Endodermal cell (in vitro differentiated cells): ENCODE measurements at regions not wholly inside any gene's neighbourhood (a gene's known extent, or its start where the extent isn't known, plus 50 kb on each side); places are given as distances from the start of the nearest gene placed in this dataset.

ENCODE experiments used
- DNase-seq: peaks from one replicate; pipeline ENCODE4 v3.0.0-alpha.2; 2017
- H3K27ac ChIP-seq: 2 replicates; pipeline ENCODE4 v1.5.1; 2013; ENCODE audit warnings: mild to moderate bottlenecking, low read depth, low read length, moderate library complexity
- H3K27me3 ChIP-seq: 2 replicates; pipeline ENCODE4 v1.6.1; 2013; ENCODE audit warnings: mild to moderate bottlenecking, low read length, moderate library complexity; ENCODE audit not compliant: insufficient read depth, control insufficient read depth, poor library complexity, severe bottlenecking
- H3K36me3 ChIP-seq: 2 replicates; pipeline ENCODE4 v1.7.0; 2013; ENCODE audit warnings: mild to moderate bottlenecking, low read length, moderate library complexity; ENCODE audit not compliant: control insufficient read depth, insufficient read depth
- H3K4me1 ChIP-seq: one replicate; pipeline ENCODE4 v1.7.0; 2013; ENCODE audit warnings: low read length; ENCODE audit not compliant: control insufficient read depth, insufficient read depth
- H3K4me3 ChIP-seq: 2 replicates; pipeline ENCODE4 v1.5.1; 2013; ENCODE audit warnings: mild to moderate bottlenecking, low read length, moderate library complexity
- H3K9ac ChIP-seq: 2 replicates; pipeline ENCODE4 v1.6.1; 2013; ENCODE audit warnings: mild to moderate bottlenecking, low read length, moderate library complexity; ENCODE audit not compliant: poor library complexity, severe bottlenecking; ENCODE audit errors: extremely low read depth
- H3K9me3 ChIP-seq: 2 replicates; pipeline ENCODE4 v1.6.1; 2013; ENCODE audit warnings: mild to moderate bottlenecking, low read length, moderate library complexity; ENCODE audit not compliant: control insufficient read depth
- H3K27ac Mint-ChIP-seq: 2 replicates; pipeline ENCODE4 v1.8.0; 2020; ENCODE audit warnings: mixed read lengths
- H3K27me3 Mint-ChIP-seq: 2 replicates; pipeline ENCODE4 v1.8.0; 2021; ENCODE audit warnings: mild to moderate bottlenecking, mixed read lengths; ENCODE audit not compliant: insufficient read depth
- H3K36me3 Mint-ChIP-seq: 2 replicates; pipeline ENCODE4 v1.8.0; 2020; ENCODE audit warnings: low read depth, mixed read lengths
- H3K4me1 Mint-ChIP-seq: 2 replicates; pipeline ENCODE4 v1.8.0; 2020; ENCODE audit warnings: mixed read lengths
- H3K4me3 Mint-ChIP-seq: 2 replicates; pipeline ENCODE4 v1.8.0; 2020; ENCODE audit warnings: mild to moderate bottlenecking, moderate library complexity, mixed read lengths
- H3K9me3 Mint-ChIP-seq: 2 replicates; pipeline ENCODE4 v1.8.0; 2020; ENCODE audit warnings: mild to moderate bottlenecking, mixed read lengths
- WGBS, 2 experiments: methylation state at CpG; one replicate each; pipeline versions ENCODE4 v1.1.5 to v1.1.7; 2013; ENCODE audit warnings: missing lambda C conversion rate in 2 of 2, mixed read lengths in 1 of 2; ENCODE audit not compliant: insufficient coverage in 1 of 2, insufficient read length in 1 of 2; 5-methylcytosine and 5-hydroxymethylcytosine counted together
- TF ChIP-seq, protein P1 (sequence below): fragments of 200-600 bp; sonication (generic); conservative IDR thresholded peaks from 2 replicates; pipeline ENCODE4 v1.5.0; 2021; ENCODE audit warnings: antibody characterized with exemption, mild to moderate bottlenecking

- H3K36me3 Mint-ChIP-seq: no peaks in the 10 kb centered on the region
Observed at GRCh38 chr1:237981223-237981622, 90.5 kb upstream of the ZP4 start.

DNA sequence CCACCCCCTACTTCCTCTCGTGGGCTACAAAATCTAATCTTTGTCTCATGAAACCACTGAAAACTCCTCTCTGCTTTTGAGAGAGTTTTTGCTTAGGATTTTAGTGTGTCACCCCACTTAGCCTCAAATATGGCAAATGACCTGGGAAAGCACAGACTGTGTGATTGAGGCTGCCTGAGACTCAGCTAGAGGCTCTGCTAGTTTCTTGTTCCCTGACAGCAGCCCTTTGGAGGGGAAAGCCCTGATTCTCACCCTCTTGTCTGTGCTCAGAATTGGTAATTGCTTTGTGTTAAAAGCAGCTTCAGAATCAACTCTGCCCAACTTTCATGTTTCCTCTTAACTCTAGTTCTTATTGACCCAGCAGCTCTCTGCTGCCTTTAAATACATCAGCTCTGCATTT, 85.6 kb upstream of the ZP4 start:
- Mint-ChIP-seq H3K9me3 (no peaks in the 10 kb centered on the region), H3K4me1 (peaks cover 10% of the 10 kb centered on the region), H3K36me3 (no peaks in the 10 kb centered on the region), H3K4me3 (no peak overlapping the region), H3K27ac (no peak overlapping the region), H3K27me3 (no peaks in the 10 kb centered on the region)
- H3K27me3 ChIP-seq: no peaks in the 10 kb centered on the region
- TF ChIP-seq, protein P1, sequence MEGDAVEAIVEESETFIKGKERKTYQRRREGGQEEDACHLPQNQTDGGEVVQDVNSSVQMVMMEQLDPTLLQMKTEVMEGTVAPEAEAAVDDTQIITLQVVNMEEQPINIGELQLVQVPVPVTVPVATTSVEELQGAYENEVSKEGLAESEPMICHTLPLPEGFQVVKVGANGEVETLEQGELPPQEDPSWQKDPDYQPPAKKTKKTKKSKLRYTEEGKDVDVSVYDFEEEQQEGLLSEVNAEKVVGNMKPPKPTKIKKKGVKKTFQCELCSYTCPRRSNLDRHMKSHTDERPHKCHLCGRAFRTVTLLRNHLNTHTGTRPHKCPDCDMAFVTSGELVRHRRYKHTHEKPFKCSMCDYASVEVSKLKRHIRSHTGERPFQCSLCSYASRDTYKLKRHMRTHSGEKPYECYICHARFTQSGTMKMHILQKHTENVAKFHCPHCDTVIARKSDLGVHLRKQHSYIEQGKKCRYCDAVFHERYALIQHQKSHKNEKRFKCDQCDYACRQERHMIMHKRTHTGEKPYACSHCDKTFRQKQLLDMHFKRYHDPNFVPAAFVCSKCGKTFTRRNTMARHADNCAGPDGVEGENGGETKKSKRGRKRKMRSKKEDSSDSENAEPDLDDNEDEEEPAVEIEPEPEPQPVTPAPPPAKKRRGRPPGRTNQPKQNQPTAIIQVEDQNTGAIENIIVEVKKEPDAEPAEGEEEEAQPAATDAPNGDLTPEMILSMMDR: no peak
- no peak overlapping the region for H3K27ac ChIP-seq
- 80 to 87% methylated on average over 1 of the region's 1 CpG for WGBS, 2 experiments
- no peak overlapping the region for H3K4me3 ChIP-seq
- no peaks in the 10 kb centered on the region for H3K9me3 ChIP-seq
- no peak for DNase-seq
- H3K9ac ChIP-seq: no peak overlapping the region
- H3K4me1 ChIP-seq: no peaks in the 10 kb centered on the region
- H3K36me3 ChIP-seq: no peaks in the 10 kb centered on the region

More at GRCh38 chr1:237981223-237981622, 90.5 kb upstream of the ZP4 start:
- H3K27me3 Mint-ChIP-seq: no peaks in the 10 kb centered on the region
- Histone ChIP-seq H3K4me3 (no peak overlapping the region), H3K9me3 (no peaks in the 10 kb centered on the region), H3K4me1 (no peaks in the 10 kb centered on the region), H3K9ac (no peak overlapping the region), H3K27ac (no peak overlapping the region), H3K36me3 (no peaks in the 10 kb centered on the region), H3K27me3 (no peaks in the 10 kb centered on the region)
- no peak for DNase-seq
- H3K4me3 Mint-ChIP-seq: no peak overlapping the region
- TF ChIP-seq, protein P1: no peak
- peaks cover 11% of the 10 kb centered on the region for H3K4me1 Mint-ChIP-seq
- 89 to 96% methylated on average over 2 to 3 of the region's 3 CpGs for WGBS, 2 experiments
- no peaks in the 10 kb centered on the region for H3K9me3 Mint-ChIP-seq
- H3K27ac Mint-ChIP-seq: no peak overlapping the region

DNA sequence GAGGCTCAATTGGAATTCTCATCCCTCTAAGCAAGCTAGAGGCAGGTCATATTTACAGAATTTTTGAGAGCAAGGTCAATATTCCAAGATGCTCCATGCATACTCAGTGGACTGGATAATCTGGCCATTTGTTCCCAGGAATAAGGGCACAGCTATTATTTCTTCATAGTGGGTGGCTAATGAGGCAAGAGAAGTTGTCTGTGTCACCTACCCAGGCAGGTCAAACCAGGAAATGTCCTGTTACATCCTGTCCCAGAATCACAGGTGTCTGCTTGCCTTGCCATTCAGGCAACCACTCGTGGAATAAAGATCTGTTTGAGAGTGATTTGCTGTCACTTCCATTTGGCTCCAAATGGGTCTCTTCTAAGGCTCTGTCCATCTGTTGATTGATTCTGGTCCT, 85.2 kb upstream of the ZP4 start:
- no peak overlapping the region for H3K27ac Mint-ChIP-seq
- WGBS, 2 experiments: 82% methylated on average over 1 of the region's 1 CpG; no CpG with 5 or more reads in 1 of the 2 experiments

More for the DNA sequence above, 85.2 kb upstream of the ZP4 start:
- TF ChIP-seq, protein P1: no peak
- Histone ChIP-seq H3K27ac (no peak overlapping the region), H3K4me3 (no peak overlapping the region), H3K4me1 (no peaks in the 10 kb centered on the region), H3K27me3 (no peaks in the 10 kb centered on the region), H3K9ac (no peak overlapping the region), H3K9me3 (no peaks in the 10 kb centered on the region), H3K36me3 (no peaks in the 10 kb centered on the region)
- H3K36me3 Mint-ChIP-seq: no peaks in the 10 kb centered on the region
- no peak for DNase-seq
- H3K4me1 Mint-ChIP-seq: peaks cover 10% of the 10 kb centered on the region
- no peak overlapping the region for H3K4me3 Mint-ChIP-seq
- H3K27me3 Mint-ChIP-seq: no peaks in the 10 kb centered on the region
- H3K9me3 Mint-ChIP-seq: peaks cover 3% of the 10 kb centered on the region
